ENCODE measurements at regions not wholly inside any gene's neighbourhood (a gene's known extent, or its start where the extent isn't known, plus 50 kb on each side); places are given as distances from the start of the nearest gene placed in this dataset.

DNA sequence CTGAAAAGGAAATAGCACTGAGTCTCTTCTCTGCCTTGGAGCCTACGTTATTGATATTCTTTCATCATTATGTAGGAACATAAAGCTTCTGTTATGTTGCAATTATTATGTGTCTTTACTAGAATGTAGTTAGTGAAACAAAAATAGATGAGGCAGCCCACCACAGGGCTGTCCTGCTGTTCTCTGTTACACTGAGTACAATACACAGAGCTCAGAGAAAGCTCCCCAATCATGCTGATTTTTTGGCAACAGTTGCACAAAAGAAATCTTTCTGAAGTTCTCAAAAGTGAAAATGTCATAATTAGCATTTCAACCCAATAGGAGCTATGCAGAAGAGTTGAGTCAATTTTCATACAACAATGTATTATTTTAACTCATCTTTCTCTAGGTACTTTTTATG is 119.5 kb downstream of the EFNB2 start:
- Histone ChIP-seq H3K27me3 (ENCODE audit: control insufficient read depth in 1 of 2, insufficient read depth in 2 of 2, low read length in 1 of 2) (no peaks in the 10 kb centered on the region), H3K36me3 (ENCODE audit: control insufficient read depth in 1 of 2, insufficient read depth in 2 of 2, low read length in 1 of 2) (no peaks in the 10 kb centered on the region), H3K9me3 (ENCODE audit: control insufficient read depth, low read length) (no peaks in the 10 kb centered on the region), H3K27ac (ENCODE audit: low read depth in 1 of 2, low read length in 2 of 2) (no peak overlapping the region), H3K4me3 (ENCODE audit: low read length in 2 of 2) (no peak overlapping the region), H3K4me1 (ENCODE audit: control insufficient read depth in 1 of 2, insufficient read depth in 2 of 2, low read length in 2 of 2) (no peaks in the 10 kb centered on the region)
- WGBS, 2 donors: 67 to 74% methylated on average over 1 of the region's 1 CpG
- no peak for ATAC-seq (ENCODE audit: low FRiP score)
- intact Hi-C loops (cut with DNase I): no loop called here
- DNase-seq: no peak

DNA sequence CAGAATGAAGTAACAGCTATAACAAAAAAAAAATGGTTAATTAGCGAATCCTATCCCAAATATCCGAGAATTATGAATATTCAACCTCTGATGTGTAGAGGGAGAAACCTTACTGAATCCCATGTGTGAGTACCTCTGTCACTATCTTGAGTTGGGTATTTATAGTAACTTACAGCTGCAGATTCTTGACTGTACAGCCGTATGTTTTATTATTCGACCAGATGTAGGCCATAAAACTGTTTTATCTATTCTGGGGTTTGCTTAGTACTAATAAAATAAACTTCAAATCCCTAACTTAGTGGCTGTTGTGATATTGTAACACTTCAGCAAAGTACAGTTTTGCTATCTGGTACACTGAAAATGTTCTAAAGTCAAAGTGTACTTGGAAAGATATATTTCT is 120.0 kb downstream of the EFNB2 start:
- H3K27ac ChIP-seq (ENCODE audit: low read depth in 1 of 2, low read length in 2 of 2): no peak overlapping the region

DNA sequence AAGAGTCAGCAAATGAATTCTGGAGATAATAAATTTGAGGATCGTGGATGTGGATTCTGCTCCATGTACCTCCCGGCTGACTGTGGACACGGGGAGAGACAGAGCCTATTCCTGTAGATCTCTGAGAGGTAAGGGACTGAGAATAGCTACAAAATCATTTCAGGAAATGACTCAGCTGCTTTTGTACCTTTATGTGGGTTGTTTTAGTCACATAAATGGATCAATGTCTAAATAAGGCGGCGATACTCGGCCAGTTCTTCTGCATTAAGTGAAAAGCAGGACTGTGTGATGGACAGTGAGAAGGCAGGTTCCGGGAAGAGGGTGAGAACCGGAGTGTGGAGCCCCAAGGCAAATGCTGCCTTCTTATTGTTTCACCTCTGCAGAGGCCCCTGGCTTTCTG is 128.1 kb downstream of the EFNB2 start:
- no peaks in the 10 kb centered on the region for H3K36me3 ChIP-seq (ENCODE audit: control insufficient read depth in 1 of 2, insufficient read depth in 2 of 2, low read length in 1 of 2)
- WGBS, 2 donors: 77% methylated on average over 8 of the region's 8 CpGs
- H3K4me1 ChIP-seq (ENCODE audit: control insufficient read depth in 1 of 2, insufficient read depth in 2 of 2, low read length in 2 of 2): no peaks in the 10 kb centered on the region
- DNase-seq (no peak), ATAC-seq (ENCODE audit: low FRiP score) (no peak)
- no peak overlapping the region for H3K27ac ChIP-seq (ENCODE audit: low read depth in 1 of 2, low read length in 2 of 2)
- H3K4me3 ChIP-seq (ENCODE audit: low read length in 2 of 2): no peak overlapping the region
- no peaks in the 10 kb centered on the region for H3K9me3 ChIP-seq (ENCODE audit: control insufficient read depth, low read length)
- intact Hi-C loops (cut with DNase I): no loop called here
- H3K27me3 ChIP-seq (ENCODE audit: control insufficient read depth in 1 of 2, insufficient read depth in 2 of 2, low read length in 1 of 2): no peaks in the 10 kb centered on the region

More for the DNA sequence above, 120.0 kb downstream of the EFNB2 start:
- DNase-seq (no peak), ATAC-seq (ENCODE audit: low FRiP score) (no peak)
- Histone ChIP-seq H3K27me3 (ENCODE audit: control insufficient read depth in 1 of 2, insufficient read depth in 2 of 2, low read length in 1 of 2) (no peaks in the 10 kb centered on the region), H3K4me3 (ENCODE audit: low read length in 2 of 2) (no peak overlapping the region), H3K9me3 (ENCODE audit: control insufficient read depth, low read length) (no peaks in the 10 kb centered on the region), H3K36me3 (ENCODE audit: control insufficient read depth in 1 of 2, insufficient read depth in 2 of 2, low read length in 1 of 2) (no peaks in the 10 kb centered on the region), H3K4me1 (ENCODE audit: control insufficient read depth in 1 of 2, insufficient read depth in 2 of 2, low read length in 2 of 2) (no peaks in the 10 kb centered on the region)
- intact Hi-C loops (cut with DNase I): no loop called here
- 29 to 31% methylated on average over 4 of the region's 4 CpGs for WGBS, 2 donors

DNA sequence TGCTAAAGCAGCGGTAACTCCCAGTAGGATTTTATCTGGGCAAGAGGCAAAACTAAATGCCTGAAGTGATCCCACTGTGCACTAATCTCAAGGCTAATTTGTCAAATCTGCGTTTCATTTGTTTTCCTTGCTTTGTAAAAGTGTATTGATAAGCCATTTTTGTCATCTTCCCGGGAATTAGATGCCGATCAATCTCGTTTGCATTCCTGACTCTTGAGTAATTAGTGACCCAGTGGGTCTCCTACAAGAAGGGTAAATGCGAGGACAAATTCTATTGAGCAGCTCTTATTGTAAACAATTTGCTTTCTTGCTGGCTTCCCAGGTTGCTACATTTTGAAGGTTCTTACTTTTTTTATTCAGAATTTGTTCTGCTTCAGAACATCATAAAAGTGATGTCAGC is 129.7 kb downstream of the EFNB2 start:
- DNase-seq (no peak), ATAC-seq (ENCODE audit: low FRiP score) (no peak)
- no peaks in the 10 kb centered on the region for H3K9me3 ChIP-seq (ENCODE audit: control insufficient read depth, low read length)
- peaks cover 0 to 2% of the 10 kb centered on the region in 2 donors for H3K4me1 ChIP-seq (ENCODE audit: control insufficient read depth in 1 of 2, insufficient read depth in 2 of 2, low read length in 2 of 2)
- intact Hi-C loops (cut with DNase I): no loop called here
- no peaks in the 10 kb centered on the region for H3K27me3 ChIP-seq (ENCODE audit: control insufficient read depth in 1 of 2, insufficient read depth in 2 of 2, low read length in 1 of 2)
- no peaks in the 10 kb centered on the region for H3K36me3 ChIP-seq (ENCODE audit: control insufficient read depth in 1 of 2, insufficient read depth in 2 of 2, low read length in 1 of 2)
- H3K27ac ChIP-seq (ENCODE audit: low read depth in 1 of 2, low read length in 2 of 2): no peak overlapping the region
- no peak overlapping the region for H3K4me3 ChIP-seq (ENCODE audit: low read length in 2 of 2)
- 87 to 90% methylated on average over 6 of the region's 6 CpGs for WGBS, 2 donors

DNA sequence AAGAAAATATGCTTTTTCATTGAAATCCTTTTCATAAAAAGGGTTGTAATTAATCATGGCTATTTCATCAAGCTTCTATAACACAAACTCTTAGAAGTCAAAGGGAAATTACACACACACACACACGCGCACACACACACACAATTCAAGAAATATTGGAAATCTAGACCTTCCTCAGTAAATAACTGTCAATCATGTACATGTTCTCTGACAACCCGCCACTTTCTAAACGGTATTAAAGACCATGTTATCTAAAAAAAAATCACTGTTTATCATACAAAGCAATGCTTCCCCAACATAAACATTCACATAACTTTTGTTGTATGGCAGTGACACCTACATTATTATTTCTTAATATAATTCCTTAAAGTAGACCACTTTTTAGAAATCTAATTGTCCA is 132.2 kb downstream of the EFNB2 start:
- WGBS, 2 donors: 75 to 76% methylated on average over 4 of the region's 4 CpGs
- intact Hi-C loops (cut with DNase I): no loop called here

DNA sequence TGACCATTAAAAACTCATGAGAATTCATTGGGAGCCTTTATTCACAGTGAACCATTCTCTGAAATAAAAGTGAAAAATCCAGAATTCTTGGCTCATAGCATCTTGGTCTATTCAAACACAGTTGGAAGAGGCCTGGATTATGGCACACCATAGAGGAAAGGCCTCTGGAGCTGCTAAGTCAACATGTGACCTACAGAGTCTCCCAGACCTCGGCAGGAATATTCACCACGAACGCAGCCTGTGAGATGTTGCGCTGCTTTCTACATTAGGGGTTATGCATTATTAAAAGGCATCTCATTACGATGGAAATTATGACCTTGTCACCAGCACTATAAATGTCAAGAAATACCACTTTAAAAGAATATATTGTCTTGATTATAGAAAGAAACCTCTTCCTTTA is 132.6 kb downstream of the EFNB2 start:
- no peak overlapping the region for H3K27ac ChIP-seq (ENCODE audit: low read depth in 1 of 2, low read length in 2 of 2)
- no peaks in the 10 kb centered on the region for H3K27me3 ChIP-seq (ENCODE audit: control insufficient read depth in 1 of 2, insufficient read depth in 2 of 2, low read length in 1 of 2)
- no peaks in the 10 kb centered on the region for H3K36me3 ChIP-seq (ENCODE audit: control insufficient read depth in 1 of 2, insufficient read depth in 2 of 2, low read length in 1 of 2)
- no peak overlapping the region for H3K4me3 ChIP-seq (ENCODE audit: low read length in 2 of 2)
- ATAC-seq (ENCODE audit: low FRiP score): no peak
- peaks cover 0 to 2% of the 10 kb centered on the region in 2 donors for H3K4me1 ChIP-seq (ENCODE audit: control insufficient read depth in 1 of 2, insufficient read depth in 2 of 2, low read length in 2 of 2)
- H3K9me3 ChIP-seq (ENCODE audit: control insufficient read depth, low read length): no peaks in the 10 kb centered on the region
- no peak for DNase-seq
- WGBS, 2 donors: 89 to 93% methylated on average over 5 of the region's 5 CpGs
- intact Hi-C loops (cut with DNase I): no loop called here

More for the DNA sequence above, 132.2 kb downstream of the EFNB2 start:
- Histone ChIP-seq H3K27me3 (ENCODE audit: control insufficient read depth in 1 of 2, insufficient read depth in 2 of 2, low read length in 1 of 2) (no peaks in the 10 kb centered on the region), H3K4me3 (ENCODE audit: low read length in 2 of 2) (no peak overlapping the region), H3K9me3 (ENCODE audit: control insufficient read depth, low read length) (no peaks in the 10 kb centered on the region), H3K36me3 (ENCODE audit: control insufficient read depth in 1 of 2, insufficient read depth in 2 of 2, low read length in 1 of 2) (no peaks in the 10 kb centered on the region), H3K4me1 (ENCODE audit: control insufficient read depth in 1 of 2, insufficient read depth in 2 of 2, low read length in 2 of 2) (peaks cover 0 to 2% of the 10 kb centered on the region in 2 donors), H3K27ac (ENCODE audit: low read depth in 1 of 2, low read length in 2 of 2) (no peak overlapping the region)
- no peak for DNase-seq
- no peak for ATAC-seq (ENCODE audit: low FRiP score)

DNA sequence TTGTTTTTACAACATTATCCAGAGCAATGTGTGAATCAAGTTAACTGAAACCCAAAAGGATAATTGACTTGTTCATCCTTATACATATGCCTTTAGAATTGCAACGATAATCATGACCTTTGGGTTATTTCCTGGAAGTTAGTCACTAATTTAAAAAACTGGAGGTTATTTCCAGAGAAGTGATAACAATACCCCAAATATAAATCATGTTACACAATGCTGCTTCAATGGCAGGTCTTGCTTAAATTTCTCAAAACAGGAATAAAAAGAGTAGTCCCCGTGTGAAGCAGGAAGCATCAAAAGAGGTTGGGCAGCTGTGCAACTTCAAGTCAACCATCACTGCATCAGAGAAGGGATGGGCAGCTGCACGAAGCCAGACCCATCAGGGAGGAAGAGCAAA is 134.4 kb downstream of the EFNB2 start:
- Histone ChIP-seq H3K36me3 (ENCODE audit: control insufficient read depth in 1 of 2, insufficient read depth in 2 of 2, low read length in 1 of 2) (no peaks in the 10 kb centered on the region), H3K27ac (ENCODE audit: low read depth in 1 of 2, low read length in 2 of 2) (no peak overlapping the region), H3K4me1 (ENCODE audit: control insufficient read depth in 1 of 2, insufficient read depth in 2 of 2, low read length in 2 of 2) (peaks cover 0 to 2% of the 10 kb centered on the region in 2 donors), H3K4me3 (ENCODE audit: low read length in 2 of 2) (no peak overlapping the region), H3K9me3 (ENCODE audit: control insufficient read depth, low read length) (no peaks in the 10 kb centered on the region), H3K27me3 (ENCODE audit: control insufficient read depth in 1 of 2, insufficient read depth in 2 of 2, low read length in 1 of 2) (no peaks in the 10 kb centered on the region)
- DNase-seq (no peak), ATAC-seq (ENCODE audit: low FRiP score) (no peak)
- WGBS, 2 donors: 83 to 84% methylated on average over 3 of the region's 3 CpGs
- intact Hi-C loops (cut with DNase I): no loop called here

DNA sequence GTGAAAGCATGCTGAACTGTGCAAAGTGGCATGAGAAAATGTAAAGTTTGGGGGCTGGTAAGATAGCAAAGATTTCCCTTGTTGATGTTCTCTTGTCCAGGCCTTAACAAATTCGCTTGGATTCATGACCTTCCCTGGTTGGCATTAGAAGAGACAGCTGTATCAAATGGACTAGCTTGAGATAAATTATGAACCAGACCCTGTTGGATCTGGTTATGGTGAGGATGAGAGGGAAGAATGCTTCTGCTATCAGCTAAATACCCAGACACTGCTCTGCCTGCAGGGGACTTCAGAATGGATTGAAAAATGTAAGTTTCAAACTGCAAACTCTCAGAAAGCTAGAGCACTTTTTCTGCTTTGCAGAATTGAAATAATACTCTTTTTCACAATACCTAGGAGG is 135.2 kb downstream of the EFNB2 start:
- intact Hi-C loops (cut with DNase I): no loop called here
- Histone ChIP-seq H3K27ac (ENCODE audit: low read depth in 1 of 2, low read length in 2 of 2) (no peak overlapping the region), H3K4me1 (ENCODE audit: control insufficient read depth in 1 of 2, insufficient read depth in 2 of 2, low read length in 2 of 2) (peaks cover 0 to 2% of the 10 kb centered on the region in 2 donors), H3K9me3 (ENCODE audit: control insufficient read depth, low read length) (no peaks in the 10 kb centered on the region), H3K27me3 (ENCODE audit: control insufficient read depth in 1 of 2, insufficient read depth in 2 of 2, low read length in 1 of 2) (no peaks in the 10 kb centered on the region), H3K36me3 (ENCODE audit: control insufficient read depth in 1 of 2, insufficient read depth in 2 of 2, low read length in 1 of 2) (no peaks in the 10 kb centered on the region), H3K4me3 (ENCODE audit: low read length in 2 of 2) (no peak overlapping the region)
- 68% methylated on average over 1 of the region's 1 CpG for WGBS, 2 donors
- no peak for DNase-seq
- no peak for ATAC-seq (ENCODE audit: low FRiP score)

DNA sequence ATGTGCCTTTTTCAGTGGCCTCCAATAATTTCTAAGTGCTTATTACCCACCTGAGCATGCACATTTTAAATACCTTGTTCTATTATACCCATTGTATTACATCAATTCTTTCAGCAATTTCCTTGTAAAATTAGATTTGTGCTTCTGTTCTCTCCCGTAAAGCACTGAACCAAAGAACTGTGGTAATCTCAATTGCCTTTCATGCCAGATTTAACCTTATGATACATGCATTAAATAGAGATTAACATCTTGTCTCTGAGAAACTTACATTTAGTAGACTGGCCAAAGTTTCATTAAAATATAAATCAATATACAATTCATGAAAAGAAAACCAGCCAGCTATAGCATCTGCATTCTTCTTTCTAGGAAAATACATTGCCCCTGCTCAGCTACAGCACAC is 137.2 kb downstream of the EFNB2 start:
- Histone ChIP-seq H3K27ac (ENCODE audit: low read depth in 1 of 2, low read length in 2 of 2) (no peak overlapping the region), H3K27me3 (ENCODE audit: control insufficient read depth in 1 of 2, insufficient read depth in 2 of 2, low read length in 1 of 2) (no peaks in the 10 kb centered on the region), H3K4me3 (ENCODE audit: low read length in 2 of 2) (no peak overlapping the region), H3K9me3 (ENCODE audit: control insufficient read depth, low read length) (no peaks in the 10 kb centered on the region), H3K4me1 (ENCODE audit: control insufficient read depth in 1 of 2, insufficient read depth in 2 of 2, low read length in 2 of 2) (peaks cover 0 to 2% of the 10 kb centered on the region in 2 donors), H3K36me3 (ENCODE audit: control insufficient read depth in 1 of 2, insufficient read depth in 2 of 2, low read length in 1 of 2) (no peaks in the 10 kb centered on the region)
- no peak for DNase-seq
- intact Hi-C loops (cut with DNase I): no loop called here
- WGBS, 2 donors: 94 to 96% methylated on average over 1 of the region's 1 CpG
- no peak for ATAC-seq (ENCODE audit: low FRiP score)

All from aorta (tissue), 5 donors.